ENCODE measurements at regions not wholly inside any gene's neighbourhood (a gene's known extent, or its start where the extent isn't known, plus 50 kb on each side); places are given as distances from the start of the nearest gene placed in this dataset.

DNA sequence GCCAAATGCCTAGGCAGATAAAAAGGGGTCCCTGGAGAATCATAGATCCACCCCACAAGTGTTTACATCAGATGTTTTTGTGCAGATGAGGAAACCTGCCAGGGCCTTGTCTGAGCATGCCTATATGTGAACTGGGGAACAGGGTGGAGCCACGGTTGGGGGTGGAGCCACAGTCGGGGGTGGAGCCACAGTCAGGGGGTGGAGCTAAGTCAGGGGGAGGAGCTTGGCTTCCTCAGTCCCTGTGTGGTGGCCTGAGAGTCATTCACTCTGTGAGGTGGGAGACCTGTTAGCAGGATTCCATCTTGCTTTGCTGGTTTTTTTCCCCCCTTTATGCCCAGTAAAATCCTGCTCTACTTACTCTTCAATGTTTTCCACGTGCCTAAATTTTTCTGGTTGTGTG, 57.8 kb upstream of the TGFBR2 start:
- H3K4me3 ChIP-seq (ENCODE audit: control insufficient read depth in 1 of 7, extremely low read depth in 1 of 7, insufficient read depth in 4 of 7, low read depth in 2 of 7, low read length in 6 of 7) = no peak overlapping the region
- H3K9me3 ChIP-seq (ENCODE audit: control extremely low read depth in 1 of 5, control insufficient read depth in 4 of 5, insufficient read depth in 2 of 5, low read depth in 1 of 5, low read length in 4 of 5) = no peaks in the 10 kb centered on the region
- no peak overlapping the region for H3K27ac ChIP-seq (ENCODE audit: insufficient read depth in 1 of 2, low read depth in 1 of 2, low read length in 2 of 2, poor library complexity in 1 of 2, severe bottlenecking in 2 of 2)
- H3K27me3 ChIP-seq (replicated peaks in 2 of 5; ENCODE audit: control insufficient read depth in 4 of 5, insufficient read depth in 5 of 5, low read length in 4 of 5) = no peaks in the 10 kb centered on the region
- ChIA-PET POLR2A (no interaction called here), CTCF (no interaction called here)
- peaks cover 0 to 7% (median 0%) of the 10 kb centered on the region in 4 experiments for H3K4me1 ChIP-seq (ENCODE audit: control extremely low read depth in 1 of 4, control insufficient read depth in 4 of 4, insufficient read depth in 4 of 4, low read length in 3 of 4)
- H3K36me3 ChIP-seq (ENCODE audit: control insufficient read depth in 4 of 4, insufficient read depth in 4 of 4, low read length in 3 of 4) = no peaks in the 10 kb centered on the region
- DNase-seq = no peak
- 80% methylated on average over 2 of the region's 3 CpGs for WGBS (ENCODE audit: insufficient coverage)

- H3K9me3 ChIP-seq (ENCODE audit: control extremely low read depth in 1 of 5, control insufficient read depth in 4 of 5, insufficient read depth in 2 of 5, low read depth in 1 of 5, low read length in 4 of 5) = no peaks in the 10 kb centered on the region
- H3K4me1 ChIP-seq (ENCODE audit: control extremely low read depth in 1 of 4, control insufficient read depth in 4 of 4, insufficient read depth in 4 of 4, low read length in 3 of 4) = peaks cover 0 to 7% (median 0%) of the 10 kb centered on the region in 4 experiments
- no peaks in the 10 kb centered on the region for H3K36me3 ChIP-seq (ENCODE audit: control insufficient read depth in 4 of 4, insufficient read depth in 4 of 4, low read length in 3 of 4)
- ChIA-PET CTCF (no interaction called here), POLR2A (no interaction called here)
- H3K4me3 ChIP-seq (ENCODE audit: control insufficient read depth in 1 of 7, extremely low read depth in 1 of 7, insufficient read depth in 4 of 7, low read depth in 2 of 7, low read length in 6 of 7) = no peak overlapping the region
- DNase-seq = no peak
- no peak overlapping the region for H3K27ac ChIP-seq (ENCODE audit: insufficient read depth in 1 of 2, low read depth in 1 of 2, low read length in 2 of 2, poor library complexity in 1 of 2, severe bottlenecking in 2 of 2)
- no peaks in the 10 kb centered on the region for H3K27me3 ChIP-seq (replicated peaks in 2 of 5; ENCODE audit: control insufficient read depth in 4 of 5, insufficient read depth in 5 of 5, low read length in 4 of 5)
- whole genome bisulfite sequencing (ENCODE audit: insufficient coverage) = 100% methylated on average over 1 of the region's 4 CpGs
These were observed 56.8 kb upstream of the TGFBR2 start for GRCh38 chr3:30549600-30549999.

DNA sequence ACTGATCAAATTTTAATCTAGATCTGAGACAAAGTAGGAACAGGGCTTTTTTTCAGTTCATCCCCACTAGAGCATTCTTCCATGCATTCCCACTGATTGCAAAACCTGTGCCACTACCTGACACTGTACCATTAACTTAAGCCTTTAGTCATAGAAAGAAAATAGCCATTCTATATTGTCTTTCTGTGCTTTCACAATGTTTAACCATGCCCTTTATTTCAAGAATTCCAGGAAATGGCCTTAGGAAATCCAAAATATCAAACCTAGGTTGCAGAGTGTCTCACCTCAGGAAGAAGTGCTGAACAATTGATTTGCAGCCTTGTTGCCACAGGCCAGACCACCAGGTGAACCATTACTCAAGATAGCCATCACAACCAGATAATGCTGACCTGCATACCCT, 56.2 kb upstream of the TGFBR2 start:
- ChIA-PET POLR2A (no interaction called here), CTCF (no interaction called here)
- Histone ChIP-seq H3K4me1 (ENCODE audit: control extremely low read depth in 1 of 4, control insufficient read depth in 4 of 4, insufficient read depth in 4 of 4, low read length in 3 of 4) (peaks cover 0 to 7% (median 0%) of the 10 kb centered on the region in 4 experiments), H3K9me3 (ENCODE audit: control extremely low read depth in 1 of 5, control insufficient read depth in 4 of 5, insufficient read depth in 2 of 5, low read depth in 1 of 5, low read length in 4 of 5) (no peaks in the 10 kb centered on the region), H3K27ac (ENCODE audit: insufficient read depth in 1 of 2, low read depth in 1 of 2, low read length in 2 of 2, poor library complexity in 1 of 2, severe bottlenecking in 2 of 2) (no peak overlapping the region), H3K4me3 (ENCODE audit: control insufficient read depth in 1 of 7, extremely low read depth in 1 of 7, insufficient read depth in 4 of 7, low read depth in 2 of 7, low read length in 6 of 7) (no peak overlapping the region), H3K36me3 (ENCODE audit: control insufficient read depth in 4 of 4, insufficient read depth in 4 of 4, low read length in 3 of 4) (no peaks in the 10 kb centered on the region), H3K27me3 (replicated peaks in 2 of 5; ENCODE audit: control insufficient read depth in 4 of 5, insufficient read depth in 5 of 5, low read length in 4 of 5) (no peaks in the 10 kb centered on the region)
- DNase-seq = no peak

DNA sequence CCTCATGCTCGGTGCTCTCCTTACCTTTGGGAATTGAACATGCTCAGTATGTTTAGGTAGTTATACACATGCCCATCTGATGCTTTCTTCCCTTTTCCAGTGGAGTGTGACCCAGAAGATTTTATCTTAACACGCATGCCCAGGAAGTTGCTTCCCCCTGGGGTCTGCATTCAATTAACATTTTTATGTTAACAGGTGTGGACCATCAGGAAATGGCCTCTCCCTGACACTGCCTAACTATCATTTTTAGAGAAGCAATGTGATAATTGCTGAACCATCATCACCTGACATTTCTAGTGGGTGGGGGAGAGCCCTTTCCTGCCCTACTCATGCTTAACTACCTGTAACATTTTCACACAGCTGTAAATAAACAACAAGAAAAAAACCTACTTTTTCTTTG, 55.1 kb upstream of the TGFBR2 start:
- H3K27me3 ChIP-seq (replicated peaks in 2 of 5; ENCODE audit: control insufficient read depth in 4 of 5, insufficient read depth in 5 of 5, low read length in 4 of 5) = no peaks in the 10 kb centered on the region
- no CpG with 5 or more reads among the region's 2 CpGs for WGBS (ENCODE audit: insufficient coverage)
- DNase-seq = peak in 2 of 3 donors; percentile 3 to 9
- no peaks in the 10 kb centered on the region for H3K9me3 ChIP-seq (ENCODE audit: control extremely low read depth in 1 of 5, control insufficient read depth in 4 of 5, insufficient read depth in 2 of 5, low read depth in 1 of 5, low read length in 4 of 5)
- H3K4me1 ChIP-seq (ENCODE audit: control extremely low read depth in 1 of 4, control insufficient read depth in 4 of 4, insufficient read depth in 4 of 4, low read length in 3 of 4) = peaks cover 0 to 7% (median 0%) of the 10 kb centered on the region in 4 experiments
- POLR2A ChIA-PET = interaction anchor here (0.6 kb wide), 1 partner anchor 258 kb away, joined by 3 read pairs; no protein-coding TSS in a partner anchor
- no peak overlapping the region for H3K4me3 ChIP-seq (ENCODE audit: control insufficient read depth in 1 of 7, extremely low read depth in 1 of 7, insufficient read depth in 4 of 7, low read depth in 2 of 7, low read length in 6 of 7)
- CTCF ChIA-PET = no interaction called here
- H3K36me3 ChIP-seq (ENCODE audit: control insufficient read depth in 4 of 4, insufficient read depth in 4 of 4, low read length in 3 of 4) = no peaks in the 10 kb centered on the region
- no peak overlapping the region for H3K27ac ChIP-seq (ENCODE audit: insufficient read depth in 1 of 2, low read depth in 1 of 2, low read length in 2 of 2, poor library complexity in 1 of 2, severe bottlenecking in 2 of 2)

DNA sequence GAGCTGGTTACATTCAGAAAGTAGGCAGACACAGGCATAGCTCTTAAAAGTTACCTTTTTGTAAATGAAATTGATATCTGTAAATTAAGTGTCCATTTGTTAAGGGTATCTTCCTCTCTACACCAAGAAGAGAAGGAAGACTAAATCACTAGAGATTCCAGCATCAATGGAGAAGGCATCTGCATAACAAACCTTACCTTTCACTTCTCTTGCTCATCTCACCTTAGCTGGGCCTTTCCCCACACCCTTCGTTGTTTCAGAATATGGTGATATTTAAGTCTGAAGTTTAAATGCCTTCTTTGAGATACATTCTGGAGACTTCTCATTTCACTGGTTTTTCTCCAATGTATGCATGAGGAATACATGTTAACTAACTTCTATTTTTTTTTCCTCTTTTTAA, 54.5 kb upstream of the TGFBR2 start:
- POLR2A ChIA-PET = interaction anchor here (0.6 kb wide), 2 partner anchors 77 to 259 kb away, joined by 3 read pairs; no protein-coding TSS in a partner anchor
- no peak overlapping the region for H3K4me3 ChIP-seq (ENCODE audit: control insufficient read depth in 1 of 7, extremely low read depth in 1 of 7, insufficient read depth in 4 of 7, low read depth in 2 of 7, low read length in 6 of 7)
- CTCF ChIA-PET = no interaction called here

GRCh38 chr3:30553641-30554316, 52.6 kb upstream of the TGFBR2 start:
- DNase-seq = no peak
- 100% methylated on average over 2 of the region's 4 CpGs for WGBS (ENCODE audit: insufficient coverage)
- no peak overlapping the region for H3K4me3 ChIP-seq (ENCODE audit: control insufficient read depth in 1 of 7, extremely low read depth in 1 of 7, insufficient read depth in 4 of 7, low read depth in 2 of 7, low read length in 6 of 7)
- no peaks in the 10 kb centered on the region for H3K9me3 ChIP-seq (ENCODE audit: control extremely low read depth in 1 of 5, control insufficient read depth in 4 of 5, insufficient read depth in 2 of 5, low read depth in 1 of 5, low read length in 4 of 5)
- ChIA-PET CTCF (no interaction called here), POLR2A (no interaction called here)
- no peaks in the 10 kb centered on the region for H3K27me3 ChIP-seq (replicated peaks in 2 of 5; ENCODE audit: control insufficient read depth in 4 of 5, insufficient read depth in 5 of 5, low read length in 4 of 5)
- peaks cover 0 to 7% (median 0%) of the 10 kb centered on the region in 4 experiments for H3K4me1 ChIP-seq (ENCODE audit: control extremely low read depth in 1 of 4, control insufficient read depth in 4 of 4, insufficient read depth in 4 of 4, low read length in 3 of 4)
- H3K36me3 ChIP-seq (ENCODE audit: control insufficient read depth in 4 of 4, insufficient read depth in 4 of 4, low read length in 3 of 4) = no peaks in the 10 kb centered on the region
- H3K27ac ChIP-seq (ENCODE audit: insufficient read depth in 1 of 2, low read depth in 1 of 2, low read length in 2 of 2, poor library complexity in 1 of 2, severe bottlenecking in 2 of 2) = no peak overlapping the region

More for the DNA sequence above, 54.5 kb upstream of the TGFBR2 start:
- H3K36me3 ChIP-seq (ENCODE audit: control insufficient read depth in 4 of 4, insufficient read depth in 4 of 4, low read length in 3 of 4) = no peaks in the 10 kb centered on the region
- H3K9me3 ChIP-seq (ENCODE audit: control extremely low read depth in 1 of 5, control insufficient read depth in 4 of 5, insufficient read depth in 2 of 5, low read depth in 1 of 5, low read length in 4 of 5) = no peaks in the 10 kb centered on the region
- DNase-seq = no peak
- H3K27ac ChIP-seq (ENCODE audit: insufficient read depth in 1 of 2, low read depth in 1 of 2, low read length in 2 of 2, poor library complexity in 1 of 2, severe bottlenecking in 2 of 2) = no peak overlapping the region
- no CpG with 5 or more reads among the region's 1 CpG for WGBS (ENCODE audit: insufficient coverage)
- peaks cover 0 to 7% (median 0%) of the 10 kb centered on the region in 4 experiments for H3K4me1 ChIP-seq (ENCODE audit: control extremely low read depth in 1 of 4, control insufficient read depth in 4 of 4, insufficient read depth in 4 of 4, low read length in 3 of 4)
- H3K27me3 ChIP-seq (replicated peaks in 2 of 5; ENCODE audit: control insufficient read depth in 4 of 5, insufficient read depth in 5 of 5, low read length in 4 of 5) = no peaks in the 10 kb centered on the region

GRCh38 chr3:30554317-30554690, 52.1 kb upstream of the TGFBR2 start:
- ChIA-PET POLR2A (no interaction called here), CTCF (no interaction called here)
- no peaks in the 10 kb centered on the region for H3K36me3 ChIP-seq (ENCODE audit: control insufficient read depth in 4 of 4, insufficient read depth in 4 of 4, low read length in 3 of 4)
- peaks cover 0 to 7% (median 0%) of the 10 kb centered on the region in 4 experiments for H3K4me1 ChIP-seq (ENCODE audit: control extremely low read depth in 1 of 4, control insufficient read depth in 4 of 4, insufficient read depth in 4 of 4, low read length in 3 of 4)
- no peak for DNase-seq
- no peaks in the 10 kb centered on the region for H3K9me3 ChIP-seq (ENCODE audit: control extremely low read depth in 1 of 5, control insufficient read depth in 4 of 5, insufficient read depth in 2 of 5, low read depth in 1 of 5, low read length in 4 of 5)
- WGBS (ENCODE audit: insufficient coverage) = no CpG with 5 or more reads among the region's 1 CpG
- no peak overlapping the region for H3K27ac ChIP-seq (ENCODE audit: insufficient read depth in 1 of 2, low read depth in 1 of 2, low read length in 2 of 2, poor library complexity in 1 of 2, severe bottlenecking in 2 of 2)
- H3K27me3 ChIP-seq (replicated peaks in 2 of 5; ENCODE audit: control insufficient read depth in 4 of 5, insufficient read depth in 5 of 5, low read length in 4 of 5) = no peaks in the 10 kb centered on the region
- no peak overlapping the region for H3K4me3 ChIP-seq (ENCODE audit: control insufficient read depth in 1 of 7, extremely low read depth in 1 of 7, insufficient read depth in 4 of 7, low read depth in 2 of 7, low read length in 6 of 7)

Data from common myeloid progenitor, CD34-positive (primary cell).